NCI-H1092 treated with DMSO at 0.1 percent for 48 hours (cell line): ENCODE measurements at regions not wholly inside any gene's neighbourhood (a gene's known extent, or its start where the extent isn't known, plus 50 kb on each side); places are given as distances from the start of the nearest gene placed in this dataset.
"Not testable (repeated sequence)": the region's sequence is repeated elsewhere in the genome, so short reads cannot be mapped to it uniquely, and the experiment has no call there.

Source experiments
- DNase-seq: peaks from one replicate; lab custom pipeline; 2025; lab: John Stamatoyannopoulos, UW

DNA sequence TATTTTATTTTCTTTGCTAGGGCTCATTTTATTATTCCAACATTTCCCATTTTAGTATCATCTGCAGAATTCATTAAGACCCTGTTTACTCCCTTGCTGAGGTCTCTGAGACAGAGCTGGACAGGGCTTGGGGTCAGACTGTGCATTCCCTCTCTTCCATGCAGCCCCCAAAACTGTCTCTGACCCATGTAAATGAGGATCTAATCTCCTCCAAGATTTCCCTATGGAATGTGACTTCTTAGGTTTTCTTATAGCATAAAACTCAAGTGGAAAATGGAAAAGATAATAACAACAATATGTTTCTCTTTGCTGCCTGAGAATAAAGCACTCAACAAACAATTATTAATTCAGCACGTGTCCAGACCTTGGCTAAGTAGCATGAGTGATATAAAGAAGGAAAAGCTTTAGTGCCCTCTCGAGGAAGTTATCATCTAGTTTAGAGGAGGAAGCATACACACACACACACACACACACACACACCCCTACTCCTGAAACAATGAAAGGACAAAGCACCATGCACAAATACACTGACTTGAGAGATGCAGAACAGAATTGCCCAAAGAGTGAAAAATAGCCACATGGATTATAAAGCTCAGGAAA is 815.5 kb downstream of the BCKDHB start:
- DNase-seq: no peak

DNA sequence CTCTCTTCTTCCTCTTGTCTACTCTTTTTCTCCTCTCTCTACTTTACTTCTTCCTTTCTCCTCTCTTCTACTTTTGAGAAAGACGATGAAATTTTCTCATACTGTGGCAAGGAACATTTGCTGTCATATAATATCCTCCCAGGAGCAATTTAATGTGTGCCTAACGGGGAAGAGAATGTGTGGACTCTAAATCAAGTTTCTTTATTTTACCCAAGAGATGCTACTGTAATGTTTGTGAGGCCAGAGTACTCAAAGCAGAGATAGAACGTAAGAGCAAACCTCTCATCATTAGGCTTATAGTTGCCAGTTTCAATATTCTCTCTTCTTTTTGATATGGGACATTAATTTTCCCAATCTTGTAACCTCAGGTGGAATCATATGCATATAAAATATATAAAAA is 801.4 kb downstream of the BCKDHB start:
- DNase-seq: no peak

DNA sequence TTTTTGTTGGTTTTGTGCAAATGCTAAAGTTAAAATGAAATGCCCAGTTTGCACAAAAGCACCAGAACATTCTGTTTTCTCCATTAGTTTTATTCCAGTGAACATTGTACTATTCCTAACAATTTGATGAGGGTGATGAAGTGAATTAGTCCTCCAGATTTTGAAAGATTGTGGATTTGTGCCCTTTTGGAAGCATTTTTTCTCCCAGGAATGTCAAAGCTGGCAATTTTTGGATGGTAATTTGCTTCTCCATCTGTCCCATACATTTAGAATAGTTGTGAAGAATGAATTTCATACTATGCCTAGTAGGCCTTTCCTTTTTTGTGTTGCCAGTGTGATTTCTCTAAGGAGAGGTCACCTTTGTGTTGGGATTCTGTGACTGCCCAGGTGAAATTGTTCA is 797.2 kb downstream of the BCKDHB start:
- DNase-seq: no peak

DNA sequence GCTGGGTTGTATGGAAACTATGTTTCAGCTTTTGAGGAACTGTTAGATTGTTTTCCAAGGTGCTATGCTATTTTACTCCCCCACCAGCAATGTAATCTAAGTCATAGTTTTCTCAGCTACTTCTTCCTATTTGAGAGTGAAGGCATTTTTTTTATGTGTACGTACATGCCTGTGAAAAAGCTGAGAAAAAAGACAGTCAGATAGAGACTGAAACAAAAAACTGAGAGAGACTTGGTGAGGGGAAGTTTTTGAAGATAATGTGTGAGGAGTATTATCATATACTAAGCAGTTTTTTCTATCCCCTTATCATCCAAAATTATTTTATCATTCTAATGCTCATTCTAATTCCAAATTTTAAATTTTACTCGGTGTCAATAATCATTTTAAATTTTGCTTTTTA is 780.0 kb downstream of the BCKDHB start:
- DNase-seq: no peak

DNA sequence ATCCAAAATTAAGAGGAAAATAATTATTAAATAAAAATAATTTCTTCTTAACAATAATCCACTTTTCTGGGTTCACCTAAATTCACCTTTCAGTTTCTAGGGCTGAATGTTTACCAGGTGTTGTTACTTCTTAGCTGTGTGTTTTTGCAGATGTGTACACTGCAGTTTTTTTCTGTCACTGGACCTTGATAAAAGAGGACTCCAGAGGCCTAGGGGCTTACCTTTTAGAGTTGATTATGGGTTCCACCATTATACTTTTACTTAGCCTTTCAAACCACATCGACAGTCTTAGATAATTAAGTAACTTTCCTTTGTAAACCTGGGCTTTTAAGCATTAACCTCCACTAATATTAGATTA is 766.5 kb downstream of the BCKDHB start:
- DNase-seq: no peak

DNA sequence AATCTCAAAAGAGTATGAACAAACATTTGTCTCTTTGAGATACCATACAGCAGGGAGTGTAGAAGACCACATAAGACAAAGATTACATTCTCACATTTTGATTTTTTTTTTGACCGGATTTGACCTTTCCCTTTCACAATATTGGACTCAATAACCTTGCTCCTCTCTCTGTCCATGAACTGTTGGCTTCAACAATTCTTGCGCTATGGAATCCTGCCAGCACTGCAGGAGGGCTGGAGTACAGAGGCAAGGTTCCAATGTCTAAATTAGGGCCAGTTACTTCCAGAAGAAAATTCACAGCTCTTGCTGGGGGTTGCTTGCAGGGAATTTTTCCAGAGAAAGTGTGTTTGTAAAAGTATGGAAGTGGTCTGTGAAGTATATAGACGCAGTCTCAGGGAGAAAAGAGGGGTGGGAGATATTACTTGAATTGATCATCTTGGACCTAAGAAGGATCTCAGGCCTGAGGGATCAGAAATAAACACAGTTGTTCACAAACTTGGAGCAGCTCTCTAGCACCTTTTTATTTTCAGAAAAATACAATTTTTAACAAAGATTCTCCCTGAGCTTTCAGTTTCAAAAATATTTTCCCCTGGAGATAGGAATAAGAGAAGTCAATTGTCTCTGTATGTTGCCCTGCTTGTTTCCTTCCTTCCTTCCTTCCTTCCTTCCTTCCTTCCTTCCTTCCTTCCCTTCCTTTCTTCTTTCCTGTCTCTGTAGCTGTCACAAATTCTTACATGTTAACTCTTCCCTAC is 765.9 kb downstream of the BCKDHB start:
- no peak for DNase-seq

DNA sequence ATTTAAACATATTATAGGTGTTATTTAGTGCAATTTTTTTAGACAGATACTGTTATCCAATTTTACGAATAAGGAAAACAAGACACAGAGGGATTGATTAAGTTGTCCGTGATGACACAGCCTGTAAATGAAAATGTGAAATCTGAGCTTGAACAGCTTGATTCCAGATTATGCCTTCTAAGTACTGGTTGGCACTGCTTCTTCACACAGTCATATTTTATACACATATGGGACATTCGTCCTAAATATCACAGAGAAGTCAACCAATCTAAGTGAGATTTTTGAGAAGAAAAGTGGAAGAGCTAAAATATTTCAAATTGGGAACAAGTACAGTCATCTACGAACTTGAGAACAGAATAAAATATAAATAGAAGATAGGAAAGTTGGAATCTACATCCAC is 756.3 kb downstream of the BCKDHB start:
- no peak for DNase-seq

DNA sequence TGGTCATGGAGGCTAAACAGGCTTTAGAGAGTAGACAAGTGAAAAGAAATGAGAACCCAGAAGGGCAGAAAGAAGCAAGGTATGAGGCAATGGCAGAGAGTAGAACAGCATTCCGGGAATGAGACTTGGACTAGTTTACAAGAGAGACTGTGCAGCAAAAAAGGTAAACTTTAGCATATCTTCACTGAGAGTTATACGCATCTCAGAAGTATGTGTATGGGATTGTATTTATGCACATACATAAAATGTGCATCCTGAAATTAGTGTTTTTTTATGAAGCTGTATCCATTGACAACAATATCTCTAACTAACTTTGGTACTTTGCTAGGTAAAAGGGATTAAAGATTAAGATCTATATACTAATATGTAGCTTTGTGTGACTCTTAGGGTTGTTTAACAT is 753.6 kb downstream of the BCKDHB start:
- DNase-seq: no peak

DNA sequence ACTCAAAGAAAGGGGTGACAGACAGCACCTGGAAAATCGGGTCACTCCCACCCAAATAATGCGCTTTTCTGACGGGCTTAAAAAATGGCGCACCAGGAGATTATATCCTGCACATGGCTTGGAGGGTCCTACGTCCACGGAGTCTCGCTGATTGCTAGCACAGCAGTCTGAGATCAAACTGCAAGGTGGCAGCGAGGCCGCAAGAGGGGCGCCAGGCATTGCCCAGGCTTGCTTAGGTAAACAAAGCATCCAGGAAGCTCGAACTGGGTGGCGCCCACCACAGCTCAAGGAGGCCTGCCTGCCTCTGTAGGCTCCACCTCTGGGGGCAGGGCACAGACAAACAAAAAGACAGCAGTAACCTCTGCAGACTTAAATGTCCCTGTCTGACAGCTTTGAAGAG is 741.5 kb downstream of the BCKDHB start:
- not testable (repeated sequence) for DNase-seq

DNA sequence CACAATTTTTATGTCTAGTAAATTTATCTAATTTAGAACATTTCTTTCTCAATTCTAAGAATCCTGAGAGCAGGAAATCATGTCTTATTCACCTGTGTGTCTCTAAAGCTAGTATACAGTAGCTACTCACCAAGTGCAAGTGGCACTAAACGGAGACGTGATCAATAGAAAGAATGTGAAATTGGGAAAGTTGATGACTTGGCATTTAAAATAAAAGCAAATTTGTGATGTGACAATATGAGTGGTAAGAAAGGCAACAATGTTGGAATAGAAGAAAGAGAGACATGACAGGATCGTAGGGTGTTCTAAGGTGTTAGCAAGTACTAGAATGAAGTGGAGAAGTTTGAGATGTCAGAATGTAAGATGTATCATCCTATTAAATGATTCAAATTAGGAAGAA is 725.9 kb downstream of the BCKDHB start:
- no peak for DNase-seq

DNA sequence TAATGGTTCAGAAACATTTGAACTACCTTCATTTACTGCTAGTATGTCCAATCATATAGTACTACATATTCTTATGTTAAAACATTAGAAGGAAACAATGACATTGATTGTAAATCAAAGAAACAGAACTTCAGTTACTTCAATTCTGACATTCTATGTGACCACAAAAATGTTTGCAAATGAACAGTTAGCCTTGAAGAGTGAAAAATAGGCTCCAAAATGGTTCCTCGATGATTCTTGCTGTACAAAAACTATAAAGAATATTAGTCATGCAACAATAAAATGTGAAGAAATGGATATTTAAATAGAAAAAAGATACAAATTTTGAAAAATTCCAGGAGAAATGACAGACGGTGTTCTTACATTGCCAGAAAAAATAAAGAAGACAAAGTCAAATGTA is 686.9 kb downstream of the BCKDHB start:
- DNase-seq: no peak

DNA sequence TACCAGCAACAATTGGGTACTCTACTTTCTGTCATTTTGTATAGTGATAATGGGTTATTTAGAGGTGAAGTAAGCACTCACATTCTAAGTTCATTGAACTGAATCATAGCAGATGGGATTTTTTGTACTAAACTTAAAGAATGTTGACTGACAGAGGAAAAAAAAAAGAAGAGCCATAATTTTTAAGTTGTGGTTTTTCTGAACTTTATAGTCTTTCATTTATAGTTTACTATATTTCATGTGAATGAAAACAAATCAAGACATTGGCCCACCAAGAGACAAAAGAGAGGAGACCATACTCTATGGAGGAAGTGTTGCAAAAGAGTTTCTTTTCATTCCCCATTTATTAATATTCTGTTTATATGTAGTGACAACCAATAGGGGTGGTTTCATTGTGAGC is 685.7 kb downstream of the BCKDHB start:
- no peak for DNase-seq

DNA sequence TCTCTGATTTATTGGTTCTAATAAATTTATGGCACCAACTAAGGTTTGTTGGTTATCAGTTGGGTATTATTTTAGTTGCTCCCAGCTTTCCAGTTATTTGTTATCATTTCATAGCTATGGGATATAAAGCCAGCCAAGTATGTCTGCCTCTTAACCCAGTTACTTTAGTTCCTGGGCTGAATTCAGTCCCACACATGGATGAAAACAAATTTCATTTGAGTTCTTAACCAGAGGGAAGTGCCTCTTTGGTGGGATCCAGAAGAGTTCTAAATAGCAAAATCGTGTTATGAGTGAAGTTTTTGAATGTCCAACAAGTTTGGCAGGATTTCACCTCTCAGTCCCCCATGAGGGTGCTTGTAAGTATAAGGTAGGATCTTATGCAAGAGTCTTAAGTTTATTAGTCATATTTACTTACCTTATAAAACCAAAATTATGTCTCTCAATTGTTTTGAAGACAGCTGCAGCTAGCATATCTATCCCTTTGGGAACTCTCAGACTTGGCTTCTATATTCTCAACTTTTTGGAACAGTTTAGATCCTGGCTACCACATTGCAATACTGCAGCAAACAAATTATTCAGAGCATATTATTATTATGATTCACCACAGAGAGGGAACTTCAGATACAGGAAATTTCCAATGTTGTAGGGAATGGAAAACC is 683.6 kb downstream of the BCKDHB start:
- DNase-seq: no peak

DNA sequence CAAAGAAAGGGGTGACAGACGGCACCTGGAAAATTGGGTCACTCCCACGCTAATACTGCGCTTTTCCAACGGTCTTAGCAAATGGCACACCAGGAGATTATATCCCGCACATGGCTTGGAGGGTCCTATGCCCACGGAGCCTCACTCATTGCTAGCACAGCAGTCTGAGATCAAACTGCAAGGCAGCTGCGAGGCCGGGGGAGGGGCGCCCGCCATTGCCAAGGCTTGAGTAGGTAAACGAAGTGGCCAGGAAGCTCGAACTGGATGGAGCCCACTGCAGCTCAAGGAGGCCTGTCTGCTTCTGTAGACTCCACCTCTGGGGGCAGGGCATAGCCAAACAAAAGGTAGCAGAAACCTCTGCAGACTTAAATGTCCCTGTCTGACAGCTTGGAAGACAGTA is 676.8 kb downstream of the BCKDHB start:
- DNase-seq: not testable (repeated sequence)

DNA sequence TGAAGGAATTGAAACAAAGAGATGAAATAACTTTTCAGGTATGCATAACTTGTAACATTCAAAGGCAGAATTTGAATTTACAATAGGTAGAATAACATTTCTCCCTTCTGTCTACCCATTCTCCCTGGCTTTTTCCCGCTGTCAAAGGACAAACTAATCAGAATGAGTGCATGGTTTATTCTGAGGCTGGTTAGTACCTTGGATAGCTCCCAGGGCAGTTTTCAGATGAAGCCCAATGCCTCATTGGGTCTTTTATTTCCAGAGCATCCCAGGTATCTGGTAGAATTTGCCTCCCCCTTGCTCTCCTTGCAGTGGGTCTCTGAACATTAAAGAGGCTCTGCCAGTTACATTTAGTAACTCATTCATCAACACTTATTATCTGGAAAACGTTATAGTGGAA is 665.5 kb downstream of the BCKDHB start:
- DNase-seq: no peak

DNA sequence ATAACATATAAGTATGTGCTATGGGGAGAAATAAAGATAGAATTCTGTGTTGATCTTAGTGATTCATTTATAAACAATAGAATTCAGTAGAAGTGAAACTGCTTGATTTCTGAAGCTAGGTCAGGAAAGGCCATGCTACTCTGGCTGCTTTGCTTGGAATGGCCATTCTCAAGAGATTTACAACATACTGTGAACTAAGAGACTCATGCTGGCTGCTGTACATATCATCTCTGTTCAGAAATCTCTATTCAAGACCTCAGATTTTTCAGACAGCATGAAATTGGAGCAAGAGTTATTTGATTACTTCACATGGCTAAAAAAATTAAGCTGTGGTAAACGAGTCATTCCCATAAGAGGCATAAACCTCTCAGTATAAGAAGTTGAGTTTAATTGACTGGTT is 662.6 kb downstream of the BCKDHB start:
- no peak for DNase-seq

DNA sequence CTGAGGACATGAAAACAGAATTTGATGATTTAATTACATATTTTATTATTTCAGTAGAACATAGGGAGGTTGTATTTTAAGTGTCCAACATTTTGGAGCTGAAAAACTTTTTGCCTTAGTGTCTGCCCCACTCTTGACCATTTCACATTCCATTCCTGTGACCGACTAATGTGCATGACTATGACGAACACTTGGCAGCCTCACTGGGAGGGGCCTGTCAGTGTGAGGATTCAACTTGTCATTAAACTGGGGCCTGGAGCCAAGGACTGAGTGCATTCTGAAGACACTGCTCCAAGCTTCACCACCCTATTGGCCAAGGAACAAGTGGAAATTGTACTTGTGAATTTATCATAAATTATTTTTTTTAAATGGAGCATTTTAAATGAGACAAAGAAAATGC is 661.3 kb downstream of the BCKDHB start:
- no peak for DNase-seq

DNA sequence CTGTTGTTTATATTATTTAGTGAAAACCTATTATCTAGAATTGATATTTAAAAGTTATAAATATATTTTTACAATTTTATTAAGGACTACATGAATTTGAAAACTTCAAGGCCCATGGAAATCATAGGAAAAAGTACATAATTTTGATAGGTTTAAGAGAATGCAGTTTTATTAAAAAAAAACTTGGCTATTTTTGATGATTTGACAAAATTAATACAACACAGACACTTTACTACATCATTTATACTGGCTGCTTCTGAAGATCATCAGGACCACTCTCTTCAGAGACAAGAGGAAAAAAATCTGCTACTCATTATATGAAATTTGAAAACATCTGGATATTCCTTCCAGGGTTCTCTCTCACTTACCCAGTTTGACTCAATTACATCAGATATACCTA is 637.7 kb downstream of the BCKDHB start:
- no peak for DNase-seq

DNA sequence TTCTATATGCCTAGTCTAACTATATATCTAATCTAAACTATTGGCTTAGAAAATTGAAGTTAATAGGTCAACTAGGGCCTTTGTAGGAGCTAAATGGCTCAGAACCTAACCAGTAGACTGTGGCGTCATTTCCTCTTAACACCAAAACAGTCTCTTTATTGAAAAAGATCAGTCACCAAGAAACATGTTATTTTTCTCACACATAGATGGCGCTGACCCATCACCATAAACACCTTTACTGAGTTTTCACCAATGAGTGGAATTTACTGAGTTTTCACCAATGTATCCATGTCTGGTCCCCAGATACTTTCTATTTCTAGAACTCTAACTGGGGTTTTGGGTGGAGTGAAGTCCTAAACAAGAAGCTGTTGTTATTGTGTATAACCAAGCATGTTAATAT is 636.0 kb downstream of the BCKDHB start:
- no peak for DNase-seq

DNA sequence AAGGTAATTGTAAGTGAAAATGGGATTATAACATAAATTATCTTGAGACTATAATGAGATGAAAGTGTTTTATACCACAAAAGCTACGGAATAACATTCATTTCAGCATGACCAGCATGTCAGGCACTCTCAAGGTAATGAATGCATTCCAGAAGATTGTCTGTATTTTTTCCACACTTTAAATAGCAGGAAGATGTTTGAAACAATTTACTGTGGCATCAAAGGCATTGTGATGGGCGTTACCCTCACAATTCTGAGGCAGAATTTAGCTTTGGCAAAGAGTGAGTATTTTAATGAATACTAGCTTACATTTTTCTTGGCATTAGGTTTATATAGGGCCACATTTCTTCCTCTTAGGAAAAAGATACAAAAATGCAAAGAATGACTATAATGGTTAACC is 627.2 kb downstream of the BCKDHB start:
- no peak for DNase-seq

DNA sequence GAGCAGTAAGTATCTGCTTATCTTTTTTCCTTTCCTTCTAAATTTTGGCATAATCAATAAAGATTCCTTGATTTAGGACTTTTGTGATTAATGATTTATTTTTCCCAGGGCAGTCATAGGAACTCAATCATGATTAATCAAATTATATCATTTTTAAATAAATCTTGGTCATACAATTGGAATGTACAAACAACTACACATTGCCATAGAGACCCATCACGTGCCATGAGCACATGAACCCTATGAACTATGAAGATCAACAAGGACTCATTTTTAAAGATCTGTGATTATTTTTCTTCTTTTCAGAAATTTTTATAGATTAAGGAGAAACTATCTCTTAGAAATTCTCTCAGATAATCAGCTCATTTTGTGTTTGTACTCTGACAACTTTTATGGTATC is 622.4 kb downstream of the BCKDHB start:
- no peak for DNase-seq

DNA sequence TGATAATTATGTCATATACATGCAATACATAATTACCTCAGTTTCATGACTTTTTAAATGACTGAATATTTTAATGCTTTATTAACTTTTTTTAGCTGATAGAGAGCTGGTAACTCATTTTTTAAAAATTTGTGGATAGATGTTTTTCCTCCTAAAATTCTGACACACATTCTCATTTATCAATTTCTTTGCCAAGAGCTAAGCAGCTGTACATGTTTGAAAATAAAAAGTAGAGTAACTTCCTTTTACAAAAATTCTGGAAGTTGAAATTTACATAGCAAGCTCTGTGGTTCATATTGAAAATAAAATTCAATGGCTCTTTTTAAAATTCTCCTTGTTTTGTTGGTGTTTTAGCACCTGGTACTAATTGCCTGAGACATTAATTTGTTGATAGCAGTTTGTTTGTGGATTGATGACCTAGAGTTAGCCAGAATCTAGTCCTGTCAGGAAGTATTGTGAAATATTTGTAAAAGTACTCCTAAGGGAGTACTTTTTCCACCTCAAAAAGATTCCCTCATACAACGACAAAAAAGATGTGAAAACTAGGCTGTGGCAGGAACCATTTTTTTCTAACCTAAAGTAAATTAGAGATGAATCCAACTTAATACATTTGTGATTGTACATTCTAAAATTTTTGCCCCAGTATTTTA is 621.8 kb downstream of the BCKDHB start:
- no peak for DNase-seq
